RKO (cell line): ENCODE measurements at regions not wholly inside any gene's neighbourhood (a gene's known extent, or its start where the extent isn't known, plus 50 kb on each side); places are given as distances from the start of the nearest gene placed in this dataset.

Experiments
- DNase-seq: peaks from one replicate; pipeline ENCODE4 v3.0.0-alpha.2; 2016; ENCODE audit warnings: low spot score

GRCh38 chr22:26732284-26732683, 74.9 kb downstream of the MIAT start:
- DNase-seq = no peak

- no peak for DNase-seq
These were observed 77.1 kb downstream of the MIAT start for GRCh38 chr22:26734339-26735018.

- no peak for DNase-seq
These were observed 77.6 kb downstream of the MIAT start for GRCh38 chr22:26735019-26735409.

- DNase-seq = no peak
These were observed 79.9 kb downstream of the MIAT start for GRCh38 chr22:26737262-26737661.

- no peak for DNase-seq
These were observed 82.9 kb downstream of the MIAT start for GRCh38 chr22:26740253-26740652.

- DNase-seq = no peak
These were observed 85.8 kb downstream of the MIAT start for GRCh38 chr22:26743149-26743548.

- DNase-seq = no peak
These were observed 87.8 kb downstream of the MIAT start for GRCh38 chr22:26744892-26745808.

- no peak for DNase-seq
These were observed 88.9 kb downstream of the MIAT start for GRCh38 chr22:26746311-26746710.

- no peak for DNase-seq
These were observed 91.5 kb downstream of the MIAT start for GRCh38 chr22:26748845-26749244.

GRCh38 chr22:26751217-26751616, 93.8 kb downstream of the MIAT start:
- DNase-seq = no peak

- no peak for DNase-seq
These were observed 95.9 kb downstream of the MIAT start for GRCh38 chr22:26753125-26753862.

GRCh38 chr22:26756675-26757293, 99.4 kb downstream of the MIAT start:
- peak; percentile 50 for DNase-seq

- DNase-seq = no peak
These were observed 100.1 kb downstream of the MIAT start for GRCh38 chr22:26757496-26757895.

- no peak for DNase-seq
These were observed 105.4 kb downstream of the MIAT start for GRCh38 chr22:26762503-26763472.

GRCh38 chr22:26763633-26764361, 106.4 kb downstream of the MIAT start:
- peak; percentile 31 for DNase-seq

- no peak for DNase-seq
These were observed 109.3 kb downstream of the MIAT start for GRCh38 chr22:26766510-26767350.

- DNase-seq = no peak
These were observed 110.2 kb downstream of the MIAT start for GRCh38 chr22:26767351-26768155.

- DNase-seq = no peak
These were observed 110.7 kb downstream of the MIAT start for GRCh38 chr22:26768156-26768515.

- peak; percentile 37 for DNase-seq
These were observed 111.6 kb downstream of the MIAT start for GRCh38 chr22:26768952-26769351.
